A549 (cell line): ENCODE measurements at regions not wholly inside any gene's neighbourhood (a gene's known extent, or its start where the extent isn't known, plus 50 kb on each side); places are given as distances from the start of the nearest gene placed in this dataset.
A peak's percentile ranks its signal among the peaks of the same experiment; 100 is the strongest.

ENCODE experiments used
- ATAC-seq, 2 experiments: fragments of 200-7000 bp in 1 of 2; fragments of >200 bp in 1 of 2; cut with Nextera tagmentation in 1 of 2; cut with Tn5 transposase in 1 of 2; 3 replicates each; pipeline versions ENCODE4 v1.8.0 to v1.9.1; 2018 to 2020; ENCODE audit warnings: mild to moderate bottlenecking in 1 of 2, moderate library complexity in 1 of 2
- CTCF ChIA-PET: fragments of 300-600 bp; sonication (Branson Sonifier 250); formaldehyde crosslinking; extraction: SDS; loops from one replicate; lab custom pipeline; 2021; ENCODE audit warnings: antibody characterized with exemption, inconsistent platforms; lab: Yijun Ruan, JAX
- POLR2A ChIA-PET: fragments of 350-600 bp; formaldehyde crosslinking; extraction: SDS; loops from one replicate; lab custom pipeline; 2021; ENCODE audit warnings: antibody characterized with exemption, inconsistent platforms; lab: Yijun Ruan, JAX
- DNase-seq, 2 experiments: peaks; one replicate each; pipeline versions ENCODE4 v3.0.0 to v3.0.0-alpha.2; 2011 to 2016; ENCODE audit warnings: low read depth in 1 of 2, low spot score in 1 of 2
- FAIRE-seq: peaks from 2 replicates; lab custom pipeline; 2011; peaks lifted over from hg19 to GRCh38; lab: Jason Lieb, UNC
- H3K27ac ChIP-seq, 2 experiments: fragments of >200 bp; sonication (Bioruptor Twin); formaldehyde crosslinking; 3 replicates each; pipeline ENCODE4 v1.5.1; 2016 to 2017
- H3K4me1 ChIP-seq: fragments of >200 bp; sonication (Bioruptor Twin); formaldehyde crosslinking; 3 replicates; pipeline ENCODE4 v1.6.1; 2016
- H3K4me2 ChIP-seq: fragments of >200 bp; sonication (Bioruptor Twin); formaldehyde crosslinking; 3 replicates; pipeline ENCODE4 v1.6.1; 2016
- H3K4me3 ChIP-seq: fragments of >200 bp; sonication (Bioruptor Twin); formaldehyde crosslinking; 3 replicates; pipeline ENCODE4 v1.5.1; 2016
- H3K9me3 ChIP-seq: fragments of >200 bp; sonication (Bioruptor Twin); formaldehyde crosslinking; 3 replicates; pipeline ENCODE4 v1.6.1; 2016
- ATOH8 ChIP-seq: fragments of 250-450 bp; sonication (Bioruptor Pico); IDR thresholded peaks from 2 replicates; pipeline ENCODE4 v1.5.0; 2020; ENCODE audit warnings: low read depth, mild to moderate bottlenecking, moderate library complexity
- CHD4 ChIP-seq: fragments of 200-600 bp; sonication (generic); IDR thresholded peaks from 2 replicates; pipeline ENCODE4 v1.6.1; 2016; ENCODE audit warnings: antibody characterized with exemption, mild to moderate bottlenecking, borderline replicate concordance
- EHF ChIP-seq: fragments of 250-450 bp; sonication (Bioruptor Pico); IDR thresholded peaks from 2 replicates; pipeline ENCODE4 v1.5.0; 2020; ENCODE audit warnings: mild to moderate bottlenecking
- EHMT2 ChIP-seq: fragments of 200-600 bp; sonication (generic); IDR thresholded peaks from 2 replicates; pipeline ENCODE4 v1.6.1; 2016; ENCODE audit warnings: antibody characterized with exemption, low read depth, mild to moderate bottlenecking, moderate library complexity
- EP300 ChIP-seq, 2 experiments: fragments of >200 bp; sonication (Bioruptor Twin); formaldehyde crosslinking; IDR thresholded peaks; 2 replicates in 1 of 2; 3 replicates in 1 of 2; pipeline ENCODE4 v1.6.1; 2016 to 2017
- FOSB ChIP-seq: fragments of 250-450 bp; sonication (Bioruptor Pico); IDR thresholded peaks from 2 replicates; pipeline ENCODE4 v1.5.0; 2020; ENCODE audit warnings: mild to moderate bottlenecking, moderate library complexity
- FOXS1 ChIP-seq: fragments of 250-450 bp; sonication (Bioruptor Pico); IDR thresholded peaks from 2 replicates; pipeline ENCODE4 v1.5.0; 2020; ENCODE audit warnings: mild to moderate bottlenecking, moderate library complexity
- HEYL ChIP-seq: fragments of 250-450 bp; sonication (Bioruptor Pico); IDR thresholded peaks from 2 replicates; pipeline ENCODE4 v1.8.0; 2021; ENCODE audit warnings: mild to moderate bottlenecking, moderate library complexity
- HOXA7 ChIP-seq: fragments of 250-450 bp; sonication (Bioruptor Pico); IDR thresholded peaks from 2 replicates; pipeline ENCODE4 v1.5.0; 2020; ENCODE audit warnings: mild to moderate bottlenecking, moderate library complexity
- HOXB13 ChIP-seq: fragments of 250-450 bp; sonication (Bioruptor Pico); IDR thresholded peaks from 2 replicates; pipeline ENCODE4 v1.5.0; 2020; ENCODE audit warnings: low read depth, mild to moderate bottlenecking, moderate library complexity
- HOXB5 ChIP-seq: fragments of 250-450 bp; sonication (Bioruptor Pico); IDR thresholded peaks from 2 replicates; pipeline ENCODE4 v1.5.0; 2020; ENCODE audit warnings: mild to moderate bottlenecking, moderate library complexity
- KDM1A ChIP-seq: fragments of 200-600 bp; sonication (generic); IDR thresholded peaks from 2 replicates; pipeline ENCODE4 v1.6.1; 2016; ENCODE audit warnings: low read depth, mild to moderate bottlenecking
- NR3C1 ChIP-seq: fragments of >200 bp; sonication (Bioruptor Twin); formaldehyde crosslinking; IDR thresholded peaks from 3 replicates; pipeline ENCODE4 v1.6.1; 2017
- PHF8 ChIP-seq: fragments of 200-600 bp; sonication (generic); IDR thresholded peaks from 2 replicates; pipeline ENCODE4 v1.6.1; 2016; ENCODE audit warnings: low read depth, mild to moderate bottlenecking, antibody characterized with exemption, moderate library complexity, borderline replicate concordance
- RAD21 ChIP-seq, 2 experiments: fragments of >200 bp in 1 of 2; sonication (Bioruptor Twin) in 1 of 2; formaldehyde crosslinking in 1 of 2; IDR thresholded peaks in 1 of 2; conservative IDR thresholded peaks in 1 of 2; 2 replicates in 1 of 2; 3 replicates in 1 of 2; pipeline ENCODE4 v1.6.1; 2012 to 2018; ENCODE audit warnings: inconsistent platforms in 1 of 2
- RCOR1 ChIP-seq: fragments of 150-350 bp; IDR thresholded peaks from 2 replicates; pipeline ENCODE4 v1.6.1; 2014; ENCODE audit warnings: antibody characterized with exemption, low read length, low read depth
- RFX5 ChIP-seq: fragments of 450-650 bp; IDR thresholded peaks from 2 replicates; pipeline ENCODE4 v1.7.1; 2014; ENCODE audit warnings: antibody characterized with exemption, mild to moderate bottlenecking, moderate library complexity
- RNF2 ChIP-seq: fragments of 200-600 bp; sonication (generic); IDR thresholded peaks from 2 replicates; pipeline ENCODE4 v1.6.1; 2016; ENCODE audit warnings: low read depth, mild to moderate bottlenecking, antibody characterized with exemption, moderate library complexity, borderline replicate concordance
- SREBF2 ChIP-seq: fragments of 450-650 bp; IDR thresholded peaks from 2 replicates; pipeline ENCODE4 v1.6.1; 2014; ENCODE audit warnings: mild to moderate bottlenecking, moderate library complexity
- TP53 ChIP-seq: fragments of 250-450 bp; sonication (Bioruptor Pico); IDR thresholded peaks from 2 replicates; pipeline ENCODE4 v1.5.0; 2021; ENCODE audit warnings: mild to moderate bottlenecking, moderate library complexity
- ZC3H11A ChIP-seq: fragments of 450-650 bp; IDR thresholded peaks from 2 replicates; pipeline ENCODE4 v1.6.1; 2014; ENCODE audit warnings: antibody characterized with exemption, mild to moderate bottlenecking
- ZNF302 ChIP-seq: fragments of 250-450 bp; sonication (Bioruptor Pico); IDR thresholded peaks from 2 replicates; pipeline ENCODE4 v1.9.0; 2021; ENCODE audit warnings: inconsistent platforms, mild to moderate bottlenecking, moderate library complexity
- ZSCAN20 ChIP-seq: fragments of 250-450 bp; sonication (Bioruptor Pico); IDR thresholded peaks from 2 replicates; pipeline ENCODE4 v1.8.0; 2022; ENCODE audit warnings: mild to moderate bottlenecking, moderate library complexity
- WGBS: methylation state at CpG from one replicate; pipeline ENCODE4 v1.1.6; 2017; ENCODE audit errors: missing lambda C conversion rate; 5-methylcytosine and 5-hydroxymethylcytosine counted together
- TF ChIP-seq, protein P1 (sequence below): IDR thresholded peaks from 2 replicates; pipeline ENCODE4 v1.6.1; 2012; ENCODE audit warnings: low read depth, borderline replicate concordance

- WGBS: 31% methylated on average over 5 of the region's 5 CpGs
- H3K4me1 ChIP-seq: no peaks in the 10 kb centered on the region
- ChIA-PET CTCF (no interaction called here), POLR2A (no interaction called here)
- H3K9me3 ChIP-seq: no peaks in the 10 kb centered on the region
- H3K4me3 ChIP-seq: no peak overlapping the region
- H3K27ac ChIP-seq: no peak overlapping the region
- no peak for TF ChIP-seq RFX5
- TF ChIP-seq RNF2: no peak
- ATAC-seq (no peak), FAIRE-seq (peak; percentile 43), DNase-seq (no peak)
- H3K4me2 ChIP-seq: no peak overlapping the region
Measured at GRCh38 chrX:33908898-33909297, 223.2 kb downstream of the FAM47A start.

DNA sequence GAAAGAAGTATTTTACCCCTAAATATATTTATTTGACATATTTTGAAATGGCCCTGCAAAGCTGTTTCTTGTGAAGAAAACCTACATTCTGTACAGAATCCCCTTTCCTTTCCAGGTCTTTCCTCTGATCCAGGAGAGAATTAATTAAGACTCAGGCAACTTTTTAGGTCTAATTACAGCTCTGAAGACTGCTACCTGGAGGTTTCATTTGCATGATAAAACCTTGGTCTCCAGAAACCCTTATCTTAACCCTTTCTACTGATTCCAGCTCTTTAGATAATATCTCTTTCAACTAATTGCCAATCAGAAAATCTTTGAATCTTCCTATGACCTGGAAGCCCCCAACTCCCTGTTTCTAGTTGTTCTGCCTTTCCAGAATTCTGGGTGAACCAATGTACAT is 224.0 kb downstream of the FAM47A start:
- TF ChIP-seq EP300 (IDR thresholded peaks at IDR 0.05) (no peak), SREBF2 (no peak), ZC3H11A (no peak), ZSCAN20 (CRISPR knock-in tag) (no peak), TP53 (CRISPR knock-in tag) (no peak), HOXA7 (CRISPR knock-in tag) (no peak), EHF (CRISPR knock-in tag) (no peak), PHF8 (no peak), HOXB5 (no peak), EHMT2 (no peak), HEYL (no peak), ZNF302 (CRISPR knock-in tag) (no peak), FOSB (CRISPR knock-in tag) (no peak), ATOH8 (no peak)
- TF ChIP-seq, all 56 proteins: peak for 0
- ATAC-seq (no peak), DNase-seq (no peak), FAIRE-seq (no peak)
- ChIA-PET POLR2A (no interaction called here), CTCF (no interaction called here)
- Histone ChIP-seq H3K9me3 (no peaks in the 10 kb centered on the region), H3K4me3 (no peak overlapping the region), H3K27ac (no peak overlapping the region), H3K4me1 (no peaks in the 10 kb centered on the region), H3K4me2 (no peak overlapping the region)

DNA sequence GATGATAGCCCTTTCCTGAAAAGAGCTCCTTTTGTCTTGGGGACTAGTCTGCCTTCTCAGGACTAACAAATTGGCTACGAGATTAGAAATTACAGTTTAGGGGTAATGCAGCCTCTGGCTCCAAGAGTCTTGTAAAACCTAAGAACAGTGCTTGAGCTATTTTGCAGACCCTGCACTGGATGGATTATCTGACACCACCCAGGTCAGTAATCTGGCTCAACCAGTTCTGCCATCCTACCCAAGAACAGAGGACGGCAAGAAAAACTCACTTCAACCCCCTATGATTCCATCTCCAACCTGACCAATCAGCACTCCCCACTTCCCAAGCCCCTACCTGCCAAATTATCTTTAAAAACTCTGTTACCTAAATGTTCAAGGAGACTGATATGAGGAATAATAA is 225.1 kb downstream of the FAM47A start:
- no peak overlapping the region for H3K27ac ChIP-seq
- no peaks in the 10 kb centered on the region for H3K4me1 ChIP-seq
- ChIA-PET POLR2A (no interaction called here), CTCF (no interaction called here)
- ATAC-seq: no peak
- no peak for TF ChIP-seq KDM1A
- TF ChIP-seq, all 56 proteins: peak for 0
- Histone ChIP-seq H3K4me2 (no peak overlapping the region), H3K4me3 (no peak overlapping the region), H3K9me3 (no peaks in the 10 kb centered on the region)
- FAIRE-seq (no peak), DNase-seq (no peak)
- 0% methylated on average over 2 of the region's 2 CpGs for WGBS

DNA sequence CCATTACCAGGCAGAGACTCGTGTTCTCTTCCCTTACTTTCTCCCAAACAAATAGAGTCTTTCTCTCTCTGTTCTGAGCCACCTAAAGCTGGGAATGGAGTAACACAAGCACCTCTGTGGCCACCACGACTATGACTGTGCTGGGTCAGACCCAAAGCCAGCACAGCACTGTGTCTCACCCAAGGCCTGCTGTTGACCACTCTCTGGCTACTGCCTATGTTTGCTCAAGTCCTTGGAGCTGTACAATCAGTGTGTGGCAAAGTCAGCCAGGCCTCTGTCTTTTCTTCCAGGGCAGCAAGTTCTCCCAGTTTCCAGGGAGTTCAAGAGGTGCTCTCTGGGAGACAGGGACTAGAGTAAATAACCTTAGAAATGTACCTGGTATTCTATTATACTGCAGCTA is 239.4 kb downstream of the FAM47A start:
- FAIRE-seq: no peak
- no peak overlapping the region for H3K4me3 ChIP-seq
- H3K4me1 ChIP-seq: no peaks in the 10 kb centered on the region
- no peak for DNase-seq
- POLR2A ChIA-PET: no interaction called here
- TF ChIP-seq RAD21 (conservative IDR thresholded peaks at IDR 0.05 in 1 of 2, IDR thresholded peaks at IDR 0.05 in 1 of 2) (no peak), CHD4 (no peak), PHF8 (no peak), RCOR1 (no peak), NR3C1 (no peak), ATOH8 (no peak), FOXS1 (CRISPR knock-in tag) (no peak), HOXB13 (CRISPR knock-in tag) (no peak), HOXA7 (CRISPR knock-in tag) (no peak)
- TF ChIP-seq, protein P1, sequence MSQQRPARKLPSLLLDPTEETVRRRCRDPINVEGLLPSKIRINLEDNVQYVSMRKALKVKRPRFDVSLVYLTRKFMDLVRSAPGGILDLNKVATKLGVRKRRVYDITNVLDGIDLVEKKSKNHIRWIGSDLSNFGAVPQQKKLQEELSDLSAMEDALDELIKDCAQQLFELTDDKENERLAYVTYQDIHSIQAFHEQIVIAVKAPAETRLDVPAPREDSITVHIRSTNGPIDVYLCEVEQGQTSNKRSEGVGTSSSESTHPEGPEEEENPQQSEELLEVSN: no peak
- H3K4me2 ChIP-seq: no peak overlapping the region
- WGBS: 3% methylated on average over 2 of the region's 2 CpGs
- no peaks in the 10 kb centered on the region for H3K9me3 ChIP-seq
- CTCF ChIA-PET: no interaction called here
- ATAC-seq: no peak
- no peak overlapping the region for H3K27ac ChIP-seq
